Activated T-cell treated with anti-CD3 and anti-CD28 coated beads, Interleukin-2, amount 50 U/mL, for 4 hours (primary cell): ENCODE measurements at regions not wholly inside any gene's neighbourhood (a gene's known extent, or its start where the extent isn't known, plus 50 kb on each side); places are given as distances from the start of the nearest gene placed in this dataset.
"Not testable (repeated sequence)": the region's sequence is repeated elsewhere in the genome, so short reads cannot be mapped to it uniquely, and the experiment has no call there.

Experiments used
- ATAC-seq, 2 donors: fragments of 200-7000 bp; cut with Tn5 transposase; one replicate each; pipeline ENCODE4 v1.10.0; 2021
- DNase-seq: peaks from one replicate; pipeline ENCODE4 v3.0.0-alpha.2; 2020
- H3K27me3 Mint-ChIP-seq: one replicate; pipeline ENCODE4 v1.8.0; 2021; ENCODE audit warnings: low read depth, mixed read lengths
- H3K36me3 Mint-ChIP-seq: one replicate; pipeline ENCODE4 v1.8.0; 2022; ENCODE audit warnings: mixed read lengths; ENCODE audit not compliant: insufficient read depth
- H3K4me1 Mint-ChIP-seq: one replicate; pipeline ENCODE4 v1.8.0; 2021; ENCODE audit warnings: low read depth, mixed read lengths
- H3K4me3 Mint-ChIP-seq: one replicate; pipeline ENCODE4 v1.8.0; 2021; ENCODE audit warnings: mild to moderate bottlenecking, moderate library complexity, mixed read lengths
- H3K9me3 Mint-ChIP-seq: one replicate; pipeline ENCODE4 v1.8.0; 2021; ENCODE audit warnings: mixed read lengths

- no peaks in the 10 kb centered on the region for H3K36me3 Mint-ChIP-seq
- H3K27me3 Mint-ChIP-seq: no peaks in the 10 kb centered on the region
- DNase-seq (no peak), ATAC-seq (no peak)
- no peak overlapping the region for H3K4me3 Mint-ChIP-seq
- H3K9me3 Mint-ChIP-seq: peaks cover 3% of the 10 kb centered on the region
- H3K4me1 Mint-ChIP-seq: no peaks in the 10 kb centered on the region
Measured at GRCh38 chr2:192675681-192676080, 480.9 kb upstream of the TMEFF2 start.

GRCh38 chr2:192669505-192670091 is 474.9 kb upstream of the TMEFF2 start:
- H3K27me3 Mint-ChIP-seq: no peaks in the 10 kb centered on the region
- no peaks in the 10 kb centered on the region for H3K36me3 Mint-ChIP-seq
- H3K4me3 Mint-ChIP-seq: no peak overlapping the region
- DNase-seq: no peak
- peaks cover 3% of the 10 kb centered on the region for H3K9me3 Mint-ChIP-seq
- no peaks in the 10 kb centered on the region for H3K4me1 Mint-ChIP-seq
- no peak for ATAC-seq

GRCh38 chr2:192660555-192660954 is 465.8 kb upstream of the TMEFF2 start:
- H3K4me3 Mint-ChIP-seq, ATAC-seq, H3K4me1 Mint-ChIP-seq, H3K27me3 Mint-ChIP-seq, H3K36me3 Mint-ChIP-seq, DNase-seq, H3K9me3 Mint-ChIP-seq: not testable (repeated sequence)

GRCh38 chr2:192657362-192657761 is 462.6 kb upstream of the TMEFF2 start:
- no peak for ATAC-seq
- no peaks in the 10 kb centered on the region for H3K9me3 Mint-ChIP-seq
- DNase-seq: no peak
- no peaks in the 10 kb centered on the region for H3K27me3 Mint-ChIP-seq
- H3K36me3 Mint-ChIP-seq: no peaks in the 10 kb centered on the region
- H3K4me3 Mint-ChIP-seq: no peak overlapping the region
- H3K4me1 Mint-ChIP-seq: no peaks in the 10 kb centered on the region

- H3K36me3 Mint-ChIP-seq: no peaks in the 10 kb centered on the region
- H3K4me1 Mint-ChIP-seq: no peaks in the 10 kb centered on the region
- no peak overlapping the region for H3K4me3 Mint-ChIP-seq
- ATAC-seq (no peak), DNase-seq (no peak)
- H3K27me3 Mint-ChIP-seq: no peaks in the 10 kb centered on the region
- H3K9me3 Mint-ChIP-seq: no peaks in the 10 kb centered on the region
Measured at GRCh38 chr2:192655916-192656315, 461.2 kb upstream of the TMEFF2 start.

GRCh38 chr2:192645811-192646598 is 451.3 kb upstream of the TMEFF2 start:
- Mint-ChIP-seq H3K27me3 (no peaks in the 10 kb centered on the region), H3K9me3 (no peaks in the 10 kb centered on the region), H3K4me1 (no peaks in the 10 kb centered on the region), H3K36me3 (no peaks in the 10 kb centered on the region), H3K4me3 (no peak overlapping the region)
- DNase-seq: no peak
- ATAC-seq: no peak

GRCh38 chr2:192634557-192634956 is 439.8 kb upstream of the TMEFF2 start:
- Mint-ChIP-seq H3K36me3 (no peaks in the 10 kb centered on the region), H3K27me3 (no peaks in the 10 kb centered on the region), H3K9me3 (peaks cover 3% of the 10 kb centered on the region), H3K4me1 (no peaks in the 10 kb centered on the region), H3K4me3 (no peak overlapping the region)
- DNase-seq (no peak), ATAC-seq (no peak)

- Mint-ChIP-seq H3K4me1 (no peaks in the 10 kb centered on the region), H3K36me3 (no peaks in the 10 kb centered on the region), H3K27me3 (no peaks in the 10 kb centered on the region)
Measured at GRCh38 chr2:192628017-192628416, 433.3 kb upstream of the TMEFF2 start.

GRCh38 chr2:192615105-192615504 is 420.4 kb upstream of the TMEFF2 start:
- Mint-ChIP-seq H3K9me3 (no peaks in the 10 kb centered on the region), H3K4me1 (no peaks in the 10 kb centered on the region), H3K27me3 (no peaks in the 10 kb centered on the region), H3K36me3 (no peaks in the 10 kb centered on the region), H3K4me3 (no peak overlapping the region)
- DNase-seq (no peak), ATAC-seq (no peak)

More at GRCh38 chr2:192628017-192628416, 433.3 kb upstream of the TMEFF2 start:
- Mint-ChIP-seq H3K4me3 (no peak overlapping the region), H3K9me3 (no peaks in the 10 kb centered on the region)
- ATAC-seq (no peak), DNase-seq (no peak)

GRCh38 chr2:192604295-192604694 is 409.6 kb upstream of the TMEFF2 start:
- DNase-seq (no peak), ATAC-seq (no peak)
- H3K4me1 Mint-ChIP-seq: no peaks in the 10 kb centered on the region
- no peaks in the 10 kb centered on the region for H3K36me3 Mint-ChIP-seq
- no peak overlapping the region for H3K4me3 Mint-ChIP-seq
- H3K9me3 Mint-ChIP-seq: peaks cover 10% of the 10 kb centered on the region
- no peaks in the 10 kb centered on the region for H3K27me3 Mint-ChIP-seq

GRCh38 chr2:192598649-192599048 is 403.9 kb upstream of the TMEFF2 start:
- DNase-seq, H3K9me3 Mint-ChIP-seq, H3K27me3 Mint-ChIP-seq, H3K4me1 Mint-ChIP-seq, H3K4me3 Mint-ChIP-seq, H3K36me3 Mint-ChIP-seq, ATAC-seq: not testable (repeated sequence)

GRCh38 chr2:192593561-192593960 is 398.8 kb upstream of the TMEFF2 start:
- H3K36me3 Mint-ChIP-seq: no peaks in the 10 kb centered on the region
- no peak overlapping the region for H3K4me3 Mint-ChIP-seq
- no peak for ATAC-seq

GRCh38 chr2:192591617-192592016 is 396.9 kb upstream of the TMEFF2 start:
- no peaks in the 10 kb centered on the region for H3K27me3 Mint-ChIP-seq
- H3K9me3 Mint-ChIP-seq: peaks cover 4% of the 10 kb centered on the region
- H3K4me1 Mint-ChIP-seq: no peaks in the 10 kb centered on the region
- ATAC-seq (no peak), DNase-seq (no peak)
- no peaks in the 10 kb centered on the region for H3K36me3 Mint-ChIP-seq
- no peak overlapping the region for H3K4me3 Mint-ChIP-seq

More at GRCh38 chr2:192593561-192593960, 398.8 kb upstream of the TMEFF2 start:
- Mint-ChIP-seq H3K27me3 (no peaks in the 10 kb centered on the region), H3K4me1 (no peaks in the 10 kb centered on the region), H3K9me3 (peaks cover 4% of the 10 kb centered on the region)
- DNase-seq: no peak

- Mint-ChIP-seq H3K4me3 (no peak overlapping the region), H3K4me1 (no peaks in the 10 kb centered on the region), H3K9me3 (no peaks in the 10 kb centered on the region), H3K36me3 (no peaks in the 10 kb centered on the region), H3K27me3 (no peaks in the 10 kb centered on the region)
- DNase-seq: no peak
- ATAC-seq: no peak
Measured at GRCh38 chr2:192585418-192585817, 390.7 kb upstream of the TMEFF2 start.

GRCh38 chr2:192584976-192585375 is 390.2 kb upstream of the TMEFF2 start:
- H3K9me3 Mint-ChIP-seq: no peaks in the 10 kb centered on the region
- no peaks in the 10 kb centered on the region for H3K27me3 Mint-ChIP-seq
- DNase-seq: no peak

More at GRCh38 chr2:192584976-192585375, 390.2 kb upstream of the TMEFF2 start:
- no peak for ATAC-seq
- Mint-ChIP-seq H3K4me1 (no peaks in the 10 kb centered on the region), H3K36me3 (no peaks in the 10 kb centered on the region), H3K4me3 (no peak overlapping the region)
